Stimulated activated CD4-positive, alpha-beta T cell treated with anti-CD3 and anti-CD28 coated beads, Interleukin-1b, Interleukin-23, amount 100 ng/mL, for 48 hours (primary cell): ENCODE measurements at regions not wholly inside any gene's neighbourhood (a gene's known extent, or its start where the extent isn't known, plus 50 kb on each side); places are given as distances from the start of the nearest gene placed in this dataset.
"Not testable (repeated sequence)": the region's sequence is repeated elsewhere in the genome, so short reads cannot be mapped to it uniquely, and the experiment has no call there.

Experiments
- DNase-seq: peaks from one replicate; pipeline ENCODE4 v3.0.0-alpha.2; 2020

GRCh38 chr16:88274126-88274750 lies 108.5 kb upstream of the ZNF469 start:
- DNase-seq: not testable (repeated sequence)

GRCh38 chr16:88274847-88275246 lies 107.9 kb upstream of the ZNF469 start:
- DNase-seq: no peak

- DNase-seq: not testable (repeated sequence)
These were observed 107.2 kb upstream of the ZNF469 start for GRCh38 chr16:88275336-88276122.

GRCh38 chr16:88276123-88276588 lies 106.6 kb upstream of the ZNF469 start:
- DNase-seq: not testable (repeated sequence)

GRCh38 chr16:88276591-88276990 lies 106.2 kb upstream of the ZNF469 start:
- DNase-seq: no peak

GRCh38 chr16:88279998-88280397 lies 102.8 kb upstream of the ZNF469 start:
- DNase-seq: no peak

DNA sequence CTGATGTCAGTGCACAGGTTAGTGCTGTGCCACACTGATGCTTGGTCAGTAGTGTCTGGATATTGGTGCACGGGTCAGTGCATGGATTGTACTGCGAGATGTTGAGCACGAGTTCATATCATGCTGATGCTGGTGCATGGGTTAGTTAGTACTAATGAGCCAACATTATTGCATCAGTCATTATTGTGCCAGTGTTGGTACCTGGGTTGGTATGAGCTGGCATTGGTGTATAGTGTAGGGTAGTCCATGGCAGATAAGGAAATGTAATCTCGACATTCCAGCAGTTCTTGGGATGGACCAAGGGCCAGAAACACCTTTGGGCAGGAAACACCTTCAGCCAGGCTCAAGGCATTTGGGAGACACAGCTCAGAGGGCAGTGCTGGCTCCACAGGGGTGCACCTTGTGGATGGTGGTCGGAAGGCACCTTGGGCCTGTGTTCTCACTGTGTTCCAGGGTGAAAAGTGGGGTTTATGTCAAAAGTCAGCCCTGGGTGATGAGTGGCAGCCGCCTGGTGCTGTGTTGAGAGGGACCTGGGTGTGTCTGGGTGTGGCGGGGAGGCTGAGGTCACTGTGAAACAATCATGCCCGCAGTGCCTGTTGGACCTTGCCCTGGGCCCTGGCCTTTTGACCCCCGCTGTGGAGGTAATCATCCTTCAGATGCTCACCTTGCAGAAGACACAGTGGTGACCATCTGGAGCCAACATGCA lies 100.7 kb upstream of the ZNF469 start:
- no peak for DNase-seq

DNA sequence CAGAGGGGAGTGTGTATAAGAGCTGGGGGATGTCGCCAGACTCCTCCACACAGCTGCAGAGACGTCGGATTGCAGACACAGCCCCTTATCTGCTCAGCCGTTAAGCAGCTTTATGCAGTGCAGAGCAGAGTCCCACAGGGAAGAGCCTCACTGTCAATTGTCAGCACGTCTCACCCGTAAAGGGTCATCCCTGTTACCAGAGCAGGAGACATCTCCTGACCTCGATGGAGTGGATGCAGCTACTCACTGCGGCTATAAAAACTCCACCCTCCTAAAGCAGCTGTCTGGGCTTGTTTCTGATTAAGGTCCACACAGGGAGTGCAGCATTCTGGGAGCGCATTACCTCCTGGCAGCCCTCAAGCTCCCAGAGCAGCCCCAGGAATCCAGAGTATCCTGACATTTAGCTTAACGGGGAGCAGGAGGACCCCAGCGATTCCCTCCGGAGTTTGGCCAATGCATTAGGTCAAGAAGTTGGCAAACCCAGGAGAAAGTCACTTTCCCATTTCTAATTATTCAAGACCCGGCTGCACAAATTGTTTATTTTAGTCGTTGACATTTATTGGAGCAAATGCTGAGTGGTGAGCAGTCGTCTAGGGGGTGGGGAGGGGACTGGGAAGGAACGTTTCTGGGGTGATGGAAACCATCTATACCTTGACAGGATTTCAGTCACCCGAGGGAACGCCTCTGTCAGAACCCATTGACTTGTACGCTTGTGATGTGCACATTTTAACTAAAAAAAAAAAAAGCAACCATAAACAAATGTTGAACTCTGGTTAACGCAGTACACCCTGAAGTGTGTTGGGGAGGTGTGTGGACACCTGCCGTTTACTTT lies 100.0 kb upstream of the ZNF469 start:
- DNase-seq: no peak

DNA sequence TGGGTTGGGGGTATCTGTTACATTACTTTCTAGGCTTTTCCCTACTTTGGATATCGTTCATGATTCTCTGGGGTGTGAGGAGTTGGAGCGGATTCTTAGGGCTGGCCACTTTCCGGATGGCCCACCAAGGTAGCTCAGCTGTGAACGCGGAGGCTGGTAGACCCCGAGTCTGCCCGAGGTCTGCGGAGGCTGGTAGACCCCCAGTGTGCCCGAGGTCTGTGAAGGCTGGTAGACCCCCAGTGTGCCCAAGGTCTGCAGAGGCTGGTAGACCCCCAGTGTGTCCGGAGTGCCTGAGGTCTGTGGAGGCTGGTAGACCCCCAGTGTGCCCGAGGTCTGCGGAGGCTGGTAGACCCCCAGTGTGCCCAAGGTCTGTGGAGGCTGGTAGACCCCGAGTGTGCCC lies 99.2 kb upstream of the ZNF469 start:
- no peak for DNase-seq

DNA sequence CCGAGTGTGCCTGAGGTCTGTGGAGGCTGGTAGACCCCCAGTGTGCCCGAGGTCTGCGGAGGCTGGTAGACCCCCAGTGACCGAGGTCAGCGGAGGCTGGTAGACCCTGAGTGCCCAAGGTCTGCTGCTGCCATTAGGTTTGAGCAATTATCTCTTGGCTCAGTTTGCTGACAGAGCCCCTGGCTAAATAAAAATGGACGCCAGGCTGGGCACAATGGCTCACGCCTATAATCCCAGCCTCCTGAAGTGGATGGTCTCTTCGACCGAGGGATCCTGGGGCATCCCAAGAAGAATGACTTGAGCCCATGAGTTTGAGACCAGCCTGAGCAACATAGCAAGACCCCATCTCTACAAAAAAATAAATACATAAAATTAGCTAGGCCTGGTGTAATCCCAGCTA lies 98.7 kb upstream of the ZNF469 start:
- no peak for DNase-seq

- no peak for DNase-seq
These were observed 97.9 kb upstream of the ZNF469 start for GRCh38 chr16:88284626-88285513.

GRCh38 chr16:88285514-88285822 lies 97.3 kb upstream of the ZNF469 start:
- DNase-seq: no peak

GRCh38 chr16:88286301-88286923 lies 96.3 kb upstream of the ZNF469 start:
- no peak for DNase-seq

GRCh38 chr16:88287219-88287618 lies 95.5 kb upstream of the ZNF469 start:
- peak; percentile 29 for DNase-seq

DNA sequence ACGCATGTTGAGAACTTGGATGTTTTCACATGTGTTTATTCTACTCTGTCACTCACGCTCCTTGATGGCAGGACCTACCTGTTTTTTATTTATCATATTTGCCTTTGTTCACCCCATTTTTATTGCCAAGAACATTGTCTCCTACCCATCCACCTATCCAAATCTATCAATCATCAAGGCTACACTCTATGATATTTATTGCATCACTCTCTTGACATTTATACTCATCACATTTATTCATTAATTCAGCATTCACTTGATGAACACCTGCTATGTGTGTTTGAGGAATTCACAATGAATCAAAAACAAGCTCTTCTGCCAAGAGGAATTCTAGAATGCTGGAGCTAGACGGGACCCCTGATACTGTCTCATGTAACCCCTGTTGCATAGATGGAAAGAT lies 94.5 kb upstream of the ZNF469 start:
- DNase-seq: no peak

DNA sequence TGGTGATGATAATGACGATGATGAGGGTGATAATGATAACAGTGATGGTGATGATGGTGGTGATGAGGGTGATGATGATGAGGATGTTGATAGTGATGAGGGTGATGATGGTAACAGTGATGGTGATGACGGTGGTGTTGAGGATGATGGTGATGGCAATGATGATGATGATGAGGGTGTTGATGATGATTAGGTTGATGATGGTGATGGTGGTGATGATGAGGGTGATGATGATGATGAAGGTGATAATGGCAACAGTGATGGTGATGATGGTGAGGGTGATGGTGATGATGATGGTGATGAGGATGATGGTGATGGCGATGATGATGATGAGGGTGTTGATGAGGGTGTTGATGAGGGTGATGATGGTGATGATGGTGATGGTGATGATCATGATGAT lies 93.8 kb upstream of the ZNF469 start:
- DNase-seq: no peak

GRCh38 chr16:88289561-88289960 lies 93.2 kb upstream of the ZNF469 start:
- DNase-seq: no peak

DNA sequence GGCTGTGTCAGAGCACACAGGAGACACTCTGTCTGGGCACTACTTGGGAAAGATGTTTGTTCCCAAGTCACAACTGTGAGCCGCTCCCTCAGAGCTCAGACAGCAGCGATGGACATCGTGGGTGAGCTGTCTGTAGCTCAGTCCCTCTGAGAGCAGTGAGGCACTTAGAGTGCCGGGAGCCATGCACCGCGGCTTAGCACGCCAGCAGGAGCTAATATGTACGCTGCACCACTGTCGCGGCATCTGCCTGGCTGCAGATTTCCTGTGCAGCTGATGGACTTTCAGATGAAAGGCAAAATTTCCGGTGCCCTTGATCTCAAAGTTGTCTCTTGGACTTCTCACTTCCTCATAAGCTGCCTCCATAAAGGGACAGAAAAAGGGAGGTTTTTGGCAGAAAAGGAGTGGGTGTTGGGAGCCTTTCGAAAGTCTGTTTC lies 92.8 kb upstream of the ZNF469 start:
- no peak for DNase-seq

GRCh38 chr16:88290850-88291830 lies 91.6 kb upstream of the ZNF469 start:
- DNase-seq: no peak
